Heart left ventricle (tissue), 13 donors: ENCODE measurements at regions not wholly inside any gene's neighbourhood (a gene's known extent, or its start where the extent isn't known, plus 50 kb on each side); places are given as distances from the start of the nearest gene placed in this dataset.

Experiments used
- POLR2A ChIP-seq, 2 donors: fragments of 450-650 bp; IDR thresholded peaks; one replicate each; pipeline ENCODE4 v1.6.1; 2017; ENCODE audit warnings: antibody characterized with exemption in 2 of 2, mild to moderate bottlenecking in 2 of 2, moderate library complexity in 2 of 2
- TF ChIP-seq, protein P1 (sequence below), 12 donors: fragments of 200-600 bp; sonication (generic) in 4 of 12; IDR thresholded peaks; one replicate each; pipeline versions ENCODE4 v1.5.0 to v1.8.0; 2018 to 2022; ENCODE audit warnings: antibody characterized with exemption in 12 of 12, mild to moderate bottlenecking in 5 of 12
- donor health status: ischemic (EF 13 %, LVEDD 7.1; RV severe dilation, severe dysfunction).
- donor health status: DM: no; HTN: yes; CAD: no.
- donor health status: DM: no; HTN: no; CAD: no.
- donor health status: ischemic (EF 25% LVEDD 6.9; RV normal size, moderate dysfunction).
- donor health status: ischemic (EF 25% LVEDD 5.7; RV mildly dilated, moderate dysfunction).
- donor health status: ischemic (EF 35%, LVEDD 5.7; RV mildly dilated, moderate dysfunction).
- donor health status: nonischemic (EF 11% LVEDD 7.7; RV severe dilation, severe dysfunction).
- donor health status: DM: yes; HTN: yes; CAD: no.
- donor health status: PGD.
- donor health status: ischemic (EF 29% LVEDD 5.4; RV normal size, mild dysfunction).
- donor health status: nonischemic (EF 23%, LVEDD 6.1; RV moderate dilation, normal function).

DNA sequence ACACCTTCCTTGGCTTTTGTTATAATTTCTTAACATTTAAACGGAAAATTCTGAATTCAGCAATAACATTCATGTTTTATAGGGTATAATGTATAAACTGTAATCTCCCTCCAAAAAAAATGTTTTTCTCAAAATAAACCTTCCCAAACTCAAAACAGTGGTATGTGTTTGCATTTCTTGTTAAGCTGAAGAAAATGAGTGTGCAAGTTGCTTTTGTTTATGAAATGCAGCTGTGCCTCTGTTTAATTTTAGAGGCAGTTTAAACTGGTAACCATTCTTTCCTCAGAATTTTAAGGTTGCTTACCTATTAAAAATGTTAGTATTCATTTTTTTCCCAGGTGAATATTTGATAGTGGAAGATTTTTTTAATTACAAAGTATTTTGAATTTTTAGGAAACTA, 105.0 kb upstream of the ANKRD50 start:
- TF ChIP-seq, protein P1, sequence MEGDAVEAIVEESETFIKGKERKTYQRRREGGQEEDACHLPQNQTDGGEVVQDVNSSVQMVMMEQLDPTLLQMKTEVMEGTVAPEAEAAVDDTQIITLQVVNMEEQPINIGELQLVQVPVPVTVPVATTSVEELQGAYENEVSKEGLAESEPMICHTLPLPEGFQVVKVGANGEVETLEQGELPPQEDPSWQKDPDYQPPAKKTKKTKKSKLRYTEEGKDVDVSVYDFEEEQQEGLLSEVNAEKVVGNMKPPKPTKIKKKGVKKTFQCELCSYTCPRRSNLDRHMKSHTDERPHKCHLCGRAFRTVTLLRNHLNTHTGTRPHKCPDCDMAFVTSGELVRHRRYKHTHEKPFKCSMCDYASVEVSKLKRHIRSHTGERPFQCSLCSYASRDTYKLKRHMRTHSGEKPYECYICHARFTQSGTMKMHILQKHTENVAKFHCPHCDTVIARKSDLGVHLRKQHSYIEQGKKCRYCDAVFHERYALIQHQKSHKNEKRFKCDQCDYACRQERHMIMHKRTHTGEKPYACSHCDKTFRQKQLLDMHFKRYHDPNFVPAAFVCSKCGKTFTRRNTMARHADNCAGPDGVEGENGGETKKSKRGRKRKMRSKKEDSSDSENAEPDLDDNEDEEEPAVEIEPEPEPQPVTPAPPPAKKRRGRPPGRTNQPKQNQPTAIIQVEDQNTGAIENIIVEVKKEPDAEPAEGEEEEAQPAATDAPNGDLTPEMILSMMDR (IDR thresholded peaks at IDR 0.05): no peak
- no peak for TF ChIP-seq POLR2A (IDR thresholded peaks at IDR 0.05)
